B cell (primary cell): ENCODE measurements at regions not wholly inside any gene's neighbourhood (a gene's known extent, or its start where the extent isn't known, plus 50 kb on each side); places are given as distances from the start of the nearest gene placed in this dataset.

Source experiments
- CTCF ChIP-seq: fragments of 200-600 bp; IDR thresholded peaks from one replicate; pipeline ENCODE4 v1.8.0; 2022; ENCODE audit warnings: antibody characterized with exemption, mild to moderate bottlenecking
- EZH2 ChIP-seq: IDR thresholded peaks from 2 replicates; pipeline ENCODE4 v1.6.1; 2012; ENCODE audit warnings: borderline replicate concordance, low read depth, mild to moderate bottlenecking, moderate library complexity, low read length; ENCODE audit not compliant: insufficient read depth, poor library complexity, severe bottlenecking

GRCh38 chr16:82331974-82332750, 162.1 kb upstream of the MPHOSPH6 start:
- TF ChIP-seq CTCF = no peak
- TF ChIP-seq EZH2 = no peak
